Heart left ventricle (tissue), 16 donors: ENCODE measurements at regions not wholly inside any gene's neighbourhood (a gene's known extent, or its start where the extent isn't known, plus 50 kb on each side); places are given as distances from the start of the nearest gene placed in this dataset.

Source experiments
- ATAC-seq, 4 donors: fragments of 200-7000 bp; cut with Tn5 transposase; one replicate each; pipeline ENCODE4 v1.9.1; 2020 to 2022; ENCODE audit warnings: moderate library complexity in 4 of 4, mild to moderate bottlenecking in 3 of 4, moderate number of reproducible peaks in 1 of 4
- DNase-seq, 5 donors: peaks; one replicate each; pipeline ENCODE4 v3.0.0-alpha.2; 2020
- H3K27ac ChIP-seq, 12 donors: fragments of 200-600 bp; sonication (generic) in 4 of 12; one replicate each; pipeline versions ENCODE4 v1.5.0 to v1.8.0; 2016 to 2022; ENCODE audit warnings: mild to moderate bottlenecking in 2 of 12
- H3K27me3 ChIP-seq, 9 donors: fragments of 200-600 bp; sonication (generic) in 2 of 9; one replicate each; pipeline versions ENCODE4 v1.5.1 to v1.8.0; 2016 to 2022; ENCODE audit warnings: mild to moderate bottlenecking in 3 of 9
- H3K36me3 ChIP-seq, 9 donors: fragments of 200-600 bp; sonication (generic) in 2 of 9; one replicate each; pipeline versions ENCODE4 v1.5.0 to v1.8.0; 2018 to 2022; ENCODE audit warnings: mild to moderate bottlenecking in 2 of 9
- H3K4me1 ChIP-seq, 12 donors: fragments of 200-600 bp; sonication (generic) in 4 of 12; one replicate each; pipeline versions ENCODE4 v1.5.0 to v1.8.0; 2016 to 2022; ENCODE audit warnings: mild to moderate bottlenecking in 3 of 12
- H3K4me3 ChIP-seq, 12 donors: fragments of 200-600 bp; sonication (generic) in 4 of 12; one replicate each; pipeline versions ENCODE4 v1.5.0 to v1.8.0; 2017 to 2022; ENCODE audit warnings: mild to moderate bottlenecking in 9 of 12, moderate library complexity in 4 of 12
- H3K9me3 ChIP-seq, 12 donors: fragments of 200-600 bp; sonication (generic) in 4 of 12; one replicate each; pipeline versions ENCODE4 v1.5.0 to v1.8.0; 2016 to 2022; ENCODE audit warnings: mild to moderate bottlenecking in 1 of 12
- POLR2A ChIP-seq, 2 donors: fragments of 450-650 bp; IDR thresholded peaks; one replicate each; pipeline ENCODE4 v1.6.1; 2017; ENCODE audit warnings: antibody characterized with exemption in 2 of 2, mild to moderate bottlenecking in 2 of 2, moderate library complexity in 2 of 2
- WGBS, 4 donors: extraction: QIAGEN DNeasy Blood & Tissue Kit in 2 of 4; methylation state at CpG; one replicate each; pipeline versions ENCODE4 v1.1.5 to v1.1.7; 2013 to 2018; 5-methylcytosine and 5-hydroxymethylcytosine counted together
- intact Hi-C, 10 donors: fragments of 100-400 bp; cut with DNase I; formaldehyde crosslinking; loops; one replicate each; pipeline versions ENCODE4 v1.11.1 to v1.14.2; 2022
- TF ChIP-seq, protein P1 (sequence below), 12 donors: fragments of 200-600 bp; sonication (generic) in 4 of 12; IDR thresholded peaks; one replicate each; pipeline versions ENCODE4 v1.5.0 to v1.8.0; 2018 to 2022; ENCODE audit warnings: antibody characterized with exemption in 12 of 12, mild to moderate bottlenecking in 5 of 12
- donor health status: ischemic (EF 13 %, LVEDD 7.1; RV severe dilation, severe dysfunction).
- donor health status: healthy with polysubstance abuse.
- donor health status: DM: no; HTN: yes; CAD: no.
- donor health status: DM: no; HTN: no; CAD: no.
- donor health status: ischemic (EF 25% LVEDD 6.9; RV normal size, moderate dysfunction).
- donor health status: ischemic (EF 25% LVEDD 5.7; RV mildly dilated, moderate dysfunction).
- donor health status: healthy.
- donor health status: DM: yes; HTN: yes; CAD: no.
- donor health status: ischemic (EF 35%, LVEDD 5.7; RV mildly dilated, moderate dysfunction).
- donor health status: nonischemic (EF 11% LVEDD 7.7; RV severe dilation, severe dysfunction).
- donor health status: DM: yes; HTN: yes; CAD: no.
- donor health status: PGD.
- donor health status: ischemic (EF 29% LVEDD 5.4; RV normal size, mild dysfunction).
- donor health status: nonischemic (EF 23%, LVEDD 6.1; RV moderate dilation, normal function).

DNA sequence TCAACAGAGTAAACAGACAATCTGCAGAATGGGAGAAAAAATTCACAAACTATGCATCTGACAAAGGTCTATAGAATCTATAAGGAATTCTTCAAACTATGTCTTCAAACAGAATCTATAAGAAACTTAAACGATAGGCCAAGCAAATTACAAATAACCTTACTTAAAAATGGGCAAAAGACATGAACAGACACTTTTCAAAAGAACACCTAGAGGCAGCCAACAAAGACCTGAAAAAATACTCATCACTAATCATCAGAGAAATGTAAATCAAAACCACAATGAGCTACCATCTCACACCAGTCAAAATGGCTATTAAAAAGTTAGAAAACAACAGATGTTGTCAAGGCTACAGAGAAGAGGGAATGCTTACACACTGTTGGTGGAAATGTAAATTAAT lies 81.3 kb downstream of the ID4 start:
- H3K27me3 ChIP-seq: no peaks in the 10 kb centered on the region
- DNase-seq (no peak), ATAC-seq (no peak)
- H3K9me3 ChIP-seq: peaks cover 0 to 53% (median 9%) of the 10 kb centered on the region in 12 donors
- TF ChIP-seq, protein P1, sequence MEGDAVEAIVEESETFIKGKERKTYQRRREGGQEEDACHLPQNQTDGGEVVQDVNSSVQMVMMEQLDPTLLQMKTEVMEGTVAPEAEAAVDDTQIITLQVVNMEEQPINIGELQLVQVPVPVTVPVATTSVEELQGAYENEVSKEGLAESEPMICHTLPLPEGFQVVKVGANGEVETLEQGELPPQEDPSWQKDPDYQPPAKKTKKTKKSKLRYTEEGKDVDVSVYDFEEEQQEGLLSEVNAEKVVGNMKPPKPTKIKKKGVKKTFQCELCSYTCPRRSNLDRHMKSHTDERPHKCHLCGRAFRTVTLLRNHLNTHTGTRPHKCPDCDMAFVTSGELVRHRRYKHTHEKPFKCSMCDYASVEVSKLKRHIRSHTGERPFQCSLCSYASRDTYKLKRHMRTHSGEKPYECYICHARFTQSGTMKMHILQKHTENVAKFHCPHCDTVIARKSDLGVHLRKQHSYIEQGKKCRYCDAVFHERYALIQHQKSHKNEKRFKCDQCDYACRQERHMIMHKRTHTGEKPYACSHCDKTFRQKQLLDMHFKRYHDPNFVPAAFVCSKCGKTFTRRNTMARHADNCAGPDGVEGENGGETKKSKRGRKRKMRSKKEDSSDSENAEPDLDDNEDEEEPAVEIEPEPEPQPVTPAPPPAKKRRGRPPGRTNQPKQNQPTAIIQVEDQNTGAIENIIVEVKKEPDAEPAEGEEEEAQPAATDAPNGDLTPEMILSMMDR (IDR thresholded peaks at IDR 0.05): no peak
- no peak for TF ChIP-seq POLR2A (IDR thresholded peaks at IDR 0.05)
- intact Hi-C loops: no loop called here
- H3K36me3 ChIP-seq: no peaks in the 10 kb centered on the region
- H3K4me3 ChIP-seq: no peak overlapping the region
- 42 to 91% (median 64%) methylated on average over 1 of the region's 1 CpG for WGBS, 4 donors
- H3K4me1 ChIP-seq: no peaks in the 10 kb centered on the region
- no peak overlapping the region for H3K27ac ChIP-seq

DNA sequence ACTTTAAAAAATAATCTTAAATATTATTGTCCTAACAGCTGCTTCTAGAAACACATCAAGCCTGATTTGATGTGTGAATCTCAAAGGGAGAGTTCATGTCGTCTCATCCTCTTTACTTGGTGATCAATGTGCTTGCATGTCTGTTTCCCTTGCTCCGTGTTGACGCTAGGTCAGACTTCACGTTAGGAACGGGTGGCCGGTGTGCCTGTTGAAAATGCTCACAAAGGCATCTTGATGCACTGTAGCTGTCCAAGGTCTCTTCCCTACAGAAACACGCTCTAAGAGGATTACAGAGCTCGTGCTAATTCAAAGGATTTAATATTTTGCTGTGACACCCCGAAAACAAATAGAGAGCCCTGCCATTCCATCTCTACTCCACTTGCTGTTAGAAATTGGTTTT lies 84.6 kb downstream of the ID4 start:
- intact Hi-C loops: no loop called here
- H3K4me1 ChIP-seq: no peaks in the 10 kb centered on the region

DNA sequence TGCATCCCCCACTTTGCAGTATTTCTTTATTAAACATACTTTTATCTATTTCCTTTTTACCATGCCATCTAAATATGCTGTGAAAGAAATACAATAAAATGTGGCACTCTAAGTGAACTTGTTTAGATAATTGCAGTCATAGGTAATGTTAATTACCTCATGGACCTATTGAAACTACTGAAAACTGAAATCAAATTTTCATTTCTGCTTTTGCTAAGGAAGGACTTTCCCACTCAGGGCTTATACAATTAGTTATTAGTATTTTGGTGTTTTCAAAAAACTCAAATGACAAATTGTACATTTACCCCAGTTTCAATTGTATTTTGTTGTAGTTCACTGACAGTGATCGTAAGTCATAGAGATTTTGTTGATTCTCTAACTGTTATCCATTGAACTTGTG lies 88.4 kb downstream of the ID4 start:
- Histone ChIP-seq H3K36me3 (no peaks in the 10 kb centered on the region), H3K4me3 (no peak overlapping the region), H3K4me1 (no peaks in the 10 kb centered on the region), H3K27ac (no peak overlapping the region), H3K9me3 (no peaks in the 10 kb centered on the region), H3K27me3 (peaks cover 0 to 14% (median 0%) of the 10 kb centered on the region in 9 donors)
- no peak for TF ChIP-seq POLR2A (IDR thresholded peaks at IDR 0.05)
- TF ChIP-seq, protein P1 (IDR thresholded peaks at IDR 0.05): no peak
- DNase-seq: no peak
- ATAC-seq: no peak
- intact Hi-C loops: no loop called here
- WGBS, 4 donors: 83 to 93% (median 88%) methylated on average over 1 of the region's 1 CpG

More for the DNA sequence above, 84.6 kb downstream of the ID4 start:
- 39 to 49% (median 43%) methylated on average over 9 of the region's 9 CpGs for WGBS, 4 donors
- TF ChIP-seq POLR2A (IDR thresholded peaks at IDR 0.05): no peak
- TF ChIP-seq, protein P1 (IDR thresholded peaks at IDR 0.05): no peak
- DNase-seq (no peak), ATAC-seq (no peak)
- H3K27ac ChIP-seq: no peak overlapping the region
- H3K9me3 ChIP-seq: peaks cover 0 to 25% (median 6%) of the 10 kb centered on the region in 12 donors
- H3K27me3 ChIP-seq: peaks cover 0 to 14% (median 0%) of the 10 kb centered on the region in 9 donors
- H3K4me3 ChIP-seq: no peak overlapping the region
- H3K36me3 ChIP-seq: no peaks in the 10 kb centered on the region

DNA sequence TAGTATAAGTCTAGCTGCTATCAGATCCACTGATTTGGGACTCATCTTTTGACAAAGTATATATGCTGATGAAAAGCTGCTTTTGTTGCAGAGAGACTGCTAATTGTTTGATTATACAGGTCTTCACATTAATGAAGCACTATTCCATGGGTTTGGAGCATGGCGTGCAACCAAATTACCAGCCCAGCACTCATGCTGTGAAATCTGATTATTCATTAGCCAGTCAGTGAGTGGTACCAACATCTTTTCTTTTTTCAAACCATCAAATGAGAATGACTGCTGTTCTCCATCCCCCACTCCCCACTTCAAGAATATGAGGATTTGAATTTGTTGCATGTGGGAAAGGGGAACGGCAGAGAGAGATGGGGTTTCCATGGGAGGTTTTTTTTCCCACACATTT lies 91.3 kb downstream of the ID4 start:
- ATAC-seq: no peak
- H3K27me3 ChIP-seq: peaks cover 0 to 14% (median 0%) of the 10 kb centered on the region in 9 donors
- TF ChIP-seq POLR2A (IDR thresholded peaks at IDR 0.05): no peak
- TF ChIP-seq, protein P1 (IDR thresholded peaks at IDR 0.05): no peak
- intact Hi-C loops: no loop called here
- H3K4me3 ChIP-seq: no peak overlapping the region
- WGBS, 4 donors: 62 to 74% (median 65%) methylated on average over 2 of the region's 2 CpGs
- no peaks in the 10 kb centered on the region for H3K4me1 ChIP-seq
- H3K36me3 ChIP-seq: no peaks in the 10 kb centered on the region
- DNase-seq: no peak
- H3K27ac ChIP-seq: no peak overlapping the region
- no peaks in the 10 kb centered on the region for H3K9me3 ChIP-seq
